CD4-positive, alpha-beta T cell (primary cell): ENCODE measurements at regions not wholly inside any gene's neighbourhood (a gene's known extent, or its start where the extent isn't known, plus 50 kb on each side); places are given as distances from the start of the nearest gene placed in this dataset.

ENCODE experiments used
- ATAC-seq: fragments of 200-7000 bp; cut with Tn5 transposase; one replicate; pipeline ENCODE4 v1.10.0; 2022; ENCODE audit warnings: mild to moderate bottlenecking; ENCODE audit not compliant: poor library complexity
- CTCF ChIA-PET: fragments of 350-600 bp; sonication (Branson Sonifier 250); formaldehyde crosslinking; loops from one replicate; lab custom pipeline; 2021; ENCODE audit warnings: antibody characterized with exemption, inconsistent platforms; lab: Charles Lee
- POLR2A ChIA-PET: fragments of 350-600 bp; sonication (Branson Sonifier 250); formaldehyde crosslinking; loops from one replicate; lab custom pipeline; 2021; ENCODE audit warnings: antibody characterized with exemption, inconsistent platforms; lab: Charles Lee
- DNase-seq, 14 experiments: peaks; one replicate each; pipeline ENCODE4 v3.0.0-alpha.2; 2013 to 2020; ENCODE audit warnings: mixed read lengths in 2 of 14
- H3K27ac ChIP-seq, 2 donors: one replicate each; pipeline versions ENCODE4 v1.5.1 to v1.7.0; 2013; ENCODE audit warnings: low read length in 2 of 2, low read depth in 1 of 2, mild to moderate bottlenecking in 1 of 2
- H3K27me3 ChIP-seq, 2 experiments: 1 replicate in 1 of 2; 2 replicates in 1 of 2; pipeline versions ENCODE4 v1.6.1 to v1.7.0; 2013; ENCODE audit warnings: low read length in 2 of 2, control low read depth in 1 of 2, mild to moderate bottlenecking in 1 of 2, moderate library complexity in 1 of 2; ENCODE audit not compliant: insufficient read depth in 2 of 2, control insufficient read depth in 1 of 2
- H3K36me3 ChIP-seq: one replicate; pipeline ENCODE4 v1.6.1; 2013; ENCODE audit warnings: low read length, control low read depth; ENCODE audit not compliant: insufficient read depth
- H3K4me1 ChIP-seq: one replicate; pipeline ENCODE4 v1.6.1; 2013; ENCODE audit warnings: low read length, control low read depth; ENCODE audit not compliant: insufficient read depth
- H3K4me3 ChIP-seq: one replicate; pipeline ENCODE4 v1.5.1; 2013; ENCODE audit warnings: mild to moderate bottlenecking, low read length, moderate library complexity
- H3K9me3 ChIP-seq, 2 experiments: 1 replicate in 1 of 2; 2 replicates in 1 of 2; pipeline versions ENCODE4 v1.6.1 to v1.7.0; 2013; ENCODE audit warnings: low read length in 2 of 2, mild to moderate bottlenecking in 2 of 2, control low read depth in 1 of 2, moderate library complexity in 1 of 2; ENCODE audit not compliant: control insufficient read depth in 1 of 2, insufficient read depth in 1 of 2
- H3K27ac Mint-ChIP-seq: one replicate; pipeline ENCODE4 v1.8.0; 2020; ENCODE audit warnings: mixed read lengths
- H3K27me3 Mint-ChIP-seq: one replicate; pipeline ENCODE4 v1.8.0; 2021; ENCODE audit warnings: mixed read lengths
- H3K36me3 Mint-ChIP-seq: one replicate; pipeline ENCODE4 v1.8.0; 2021; ENCODE audit warnings: low read depth, mixed read lengths
- H3K4me1 Mint-ChIP-seq: one replicate; pipeline ENCODE4 v1.8.0; 2021; ENCODE audit warnings: low read depth, mixed read lengths
- H3K4me3 Mint-ChIP-seq: one replicate; pipeline ENCODE4 v1.8.0; 2020; ENCODE audit warnings: mild to moderate bottlenecking, mixed read lengths
- H3K9me3 Mint-ChIP-seq: one replicate; pipeline ENCODE4 v1.8.0; 2020; ENCODE audit warnings: mixed read lengths
- intact Hi-C, 2 experiments: fragments of 100-400 bp; cut with DNase I in 1 of 2; cut with micrococcal nuclease in 1 of 2; formaldehyde crosslinking; loops; one replicate each; pipeline versions ENCODE4 v1.15.1 to v1.9.0; 2023 to 2025; cut with DNase I, micrococcal nuclease
- TF ChIP-seq, protein P1 (sequence below): fragments of 200-600 bp; IDR thresholded peaks from one replicate; pipeline ENCODE4 v1.8.0; 2022; ENCODE audit warnings: antibody characterized with exemption, mild to moderate bottlenecking

DNA sequence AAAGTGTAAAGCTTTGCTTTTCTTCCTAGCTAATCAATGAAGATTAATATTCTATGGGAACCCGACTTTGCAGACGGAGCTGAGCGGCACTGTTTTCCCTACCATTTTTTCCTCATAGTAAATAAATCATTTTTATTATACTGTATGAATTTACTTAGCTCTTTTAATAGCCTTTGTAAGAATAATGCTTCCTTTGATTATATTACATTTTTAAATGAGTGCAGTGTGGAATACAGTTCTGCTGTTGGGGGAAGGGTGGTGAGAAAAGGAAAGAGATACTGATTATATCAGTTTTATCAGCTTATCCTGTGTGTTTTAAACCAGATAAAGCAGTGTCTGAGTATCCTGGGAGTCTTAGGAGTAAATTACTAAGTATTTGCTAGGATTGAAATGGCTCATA lies 221.4 kb upstream of the RBFOX1 start:
- ATAC-seq: no peak
- Histone ChIP-seq H3K27ac (no peak overlapping the region), H3K27me3 (no peaks in the 10 kb centered on the region), H3K9me3 (no peaks in the 10 kb centered on the region), H3K4me3 (no peak overlapping the region), H3K4me1 (no peaks in the 10 kb centered on the region), H3K36me3 (no peaks in the 10 kb centered on the region)
- POLR2A ChIA-PET: interaction anchor here (0.6 kb wide), 1 partner anchor 14 kb away, joined by 3 read pairs; no protein-coding TSS in a partner anchor
- TF ChIP-seq, protein P1, sequence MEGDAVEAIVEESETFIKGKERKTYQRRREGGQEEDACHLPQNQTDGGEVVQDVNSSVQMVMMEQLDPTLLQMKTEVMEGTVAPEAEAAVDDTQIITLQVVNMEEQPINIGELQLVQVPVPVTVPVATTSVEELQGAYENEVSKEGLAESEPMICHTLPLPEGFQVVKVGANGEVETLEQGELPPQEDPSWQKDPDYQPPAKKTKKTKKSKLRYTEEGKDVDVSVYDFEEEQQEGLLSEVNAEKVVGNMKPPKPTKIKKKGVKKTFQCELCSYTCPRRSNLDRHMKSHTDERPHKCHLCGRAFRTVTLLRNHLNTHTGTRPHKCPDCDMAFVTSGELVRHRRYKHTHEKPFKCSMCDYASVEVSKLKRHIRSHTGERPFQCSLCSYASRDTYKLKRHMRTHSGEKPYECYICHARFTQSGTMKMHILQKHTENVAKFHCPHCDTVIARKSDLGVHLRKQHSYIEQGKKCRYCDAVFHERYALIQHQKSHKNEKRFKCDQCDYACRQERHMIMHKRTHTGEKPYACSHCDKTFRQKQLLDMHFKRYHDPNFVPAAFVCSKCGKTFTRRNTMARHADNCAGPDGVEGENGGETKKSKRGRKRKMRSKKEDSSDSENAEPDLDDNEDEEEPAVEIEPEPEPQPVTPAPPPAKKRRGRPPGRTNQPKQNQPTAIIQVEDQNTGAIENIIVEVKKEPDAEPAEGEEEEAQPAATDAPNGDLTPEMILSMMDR: no peak
- DNase-seq: no peak
- CTCF ChIA-PET: interaction anchor here (0.6 kb wide), 1 partner anchor 20 kb away, joined by 3 read pairs; no protein-coding TSS in a partner anchor
- intact Hi-C loops: no loop called here
- Mint-ChIP-seq H3K4me1 (no peaks in the 10 kb centered on the region), H3K36me3 (no peaks in the 10 kb centered on the region), H3K27me3 (no peaks in the 10 kb centered on the region), H3K9me3 (peaks cover 15% of the 10 kb centered on the region), H3K4me3 (no peak overlapping the region), H3K27ac (no peak overlapping the region)

DNA sequence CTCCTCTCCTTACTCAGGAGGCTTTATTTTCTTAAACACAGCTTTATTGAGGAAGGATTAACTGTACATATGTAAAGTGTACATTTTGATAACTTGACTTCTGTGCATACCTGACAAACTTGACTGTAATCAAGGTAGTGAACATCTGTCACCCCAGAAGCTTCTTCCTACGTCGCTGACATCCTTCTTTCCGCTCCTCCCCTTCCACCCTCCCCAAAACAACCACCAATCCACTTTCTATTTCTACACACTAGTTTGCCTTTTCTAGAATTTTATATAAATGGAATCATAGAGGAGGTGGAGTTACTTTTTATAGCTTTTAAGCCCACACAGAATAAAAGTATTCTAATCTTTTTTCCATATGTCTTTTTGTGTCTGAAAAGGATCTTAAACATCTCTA lies 225.2 kb upstream of the RBFOX1 start:
- ATAC-seq: no peak
- POLR2A ChIA-PET: no interaction called here
- H3K27me3 Mint-ChIP-seq: no peaks in the 10 kb centered on the region
- intact Hi-C loops: no loop called here
- TF ChIP-seq, protein P1: no peak
- H3K27ac Mint-ChIP-seq: no peak overlapping the region
- CTCF ChIA-PET: no interaction called here
- H3K4me1 ChIP-seq: no peaks in the 10 kb centered on the region
- H3K36me3 Mint-ChIP-seq: no peaks in the 10 kb centered on the region
- no peaks in the 10 kb centered on the region for H3K4me1 Mint-ChIP-seq
- no peak for DNase-seq
- peaks cover 11% of the 10 kb centered on the region for H3K9me3 Mint-ChIP-seq
- H3K9me3 ChIP-seq: no peaks in the 10 kb centered on the region
- no peak overlapping the region for H3K27ac ChIP-seq
- no peak overlapping the region for H3K4me3 Mint-ChIP-seq
- H3K27me3 ChIP-seq: no peaks in the 10 kb centered on the region
- no peaks in the 10 kb centered on the region for H3K36me3 ChIP-seq
- no peak overlapping the region for H3K4me3 ChIP-seq

DNA sequence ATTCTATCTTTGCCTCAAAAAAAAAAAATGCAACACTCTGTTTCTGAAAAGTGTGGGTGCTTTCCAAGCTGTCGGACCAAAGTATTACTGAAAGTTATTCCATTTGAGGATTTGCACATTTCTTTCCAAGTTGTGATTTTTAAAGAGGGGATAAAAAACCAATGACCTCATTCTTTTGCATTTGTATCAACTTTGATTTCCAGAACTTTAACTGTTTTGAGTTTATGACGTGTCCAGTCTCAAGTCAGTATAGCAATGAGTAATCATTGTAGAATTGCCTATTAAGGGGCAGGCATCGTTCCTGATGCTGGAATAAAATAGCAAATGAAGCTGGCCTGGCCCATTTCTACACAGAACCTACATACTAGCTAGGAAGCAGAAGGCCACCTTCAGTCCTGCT lies 229.6 kb upstream of the RBFOX1 start:
- no peaks in the 10 kb centered on the region for H3K9me3 ChIP-seq
- ChIA-PET POLR2A (no interaction called here), CTCF (no interaction called here)
- no peaks in the 10 kb centered on the region for H3K4me1 ChIP-seq
- intact Hi-C loops: no loop called here
- no peaks in the 10 kb centered on the region for H3K27me3 ChIP-seq
- Mint-ChIP-seq H3K36me3 (no peaks in the 10 kb centered on the region), H3K4me3 (no peak overlapping the region), H3K27me3 (no peaks in the 10 kb centered on the region), H3K4me1 (no peaks in the 10 kb centered on the region), H3K9me3 (peaks cover 11% of the 10 kb centered on the region), H3K27ac (no peak overlapping the region)
- TF ChIP-seq, protein P1: no peak
- DNase-seq: no peak
- no peak for ATAC-seq
- H3K36me3 ChIP-seq: no peaks in the 10 kb centered on the region
- H3K27ac ChIP-seq: no peak overlapping the region
- H3K4me3 ChIP-seq: no peak overlapping the region
